KMS-11 (cell line): ENCODE measurements at regions not wholly inside any gene's neighbourhood (a gene's known extent, or its start where the extent isn't known, plus 50 kb on each side); places are given as distances from the start of the nearest gene placed in this dataset.
"Not testable (repeated sequence)": the region's sequence is repeated elsewhere in the genome, so short reads cannot be mapped to it uniquely, and the experiment has no call there.

ENCODE experiments used
- H2AFZ ChIP-seq: fragments of 200-600 bp; sonication (generic); 2 replicates; pipeline ENCODE4 v1.6.1; 2016; ENCODE audit warnings: antibody characterized with exemption, mixed run types, low read depth
- H3K27ac ChIP-seq: fragments of 200-600 bp; sonication (generic); 2 replicates; pipeline ENCODE4 v1.6.1; 2016; ENCODE audit warnings: mild to moderate bottlenecking, mixed run types
- H3K27me3 ChIP-seq: fragments of 200-600 bp; sonication (generic); 2 replicates; pipeline ENCODE4 v1.6.1; 2017; ENCODE audit warnings: mild to moderate bottlenecking, low read depth, mixed run types, moderate library complexity; ENCODE audit not compliant: insufficient read depth
- H3K36me3 ChIP-seq: fragments of 200-600 bp; sonication (generic); 2 replicates; pipeline ENCODE4 v1.6.1; 2017; ENCODE audit warnings: mild to moderate bottlenecking, mixed run types; ENCODE audit not compliant: insufficient read depth
- H3K4me1 ChIP-seq: fragments of 200-600 bp; sonication (generic); 2 replicates; pipeline ENCODE4 v1.6.1; 2016; ENCODE audit warnings: mild to moderate bottlenecking, low read depth, mixed run types; ENCODE audit not compliant: poor library complexity, severe bottlenecking
- H3K4me2 ChIP-seq: fragments of 200-600 bp; sonication (generic); 2 replicates; pipeline ENCODE4 v1.7.0; 2016; ENCODE audit warnings: mild to moderate bottlenecking, mixed run types
- H3K4me3 ChIP-seq: fragments of 200-600 bp; sonication (generic); IDR thresholded peaks from 2 replicates; pipeline ENCODE4 v1.6.1; 2017; ENCODE audit warnings: low read depth, low read length, mixed read lengths; ENCODE audit not compliant: insufficient read depth
- H3K79me2 ChIP-seq: fragments of 200-600 bp; sonication (generic); 2 replicates; pipeline ENCODE4 v1.6.1; 2016; ENCODE audit warnings: low read depth, mixed run types; ENCODE audit not compliant: insufficient read depth
- H3K9ac ChIP-seq: fragments of 200-600 bp; sonication (generic); 2 replicates; pipeline ENCODE4 v1.6.1; 2016; ENCODE audit warnings: mild to moderate bottlenecking, mixed run types
- H4K20me1 ChIP-seq: fragments of 200-600 bp; sonication (generic); 2 replicates; pipeline ENCODE4 v1.6.1; 2016; ENCODE audit warnings: mild to moderate bottlenecking, mixed run types; ENCODE audit not compliant: insufficient read depth
- TF ChIP-seq, protein P1 (sequence below): fragments of 200-600 bp; sonication (generic); conservative IDR thresholded peaks from 2 replicates; pipeline ENCODE4 v1.6.1; 2017; ENCODE audit warnings: low read depth, mild to moderate bottlenecking, antibody characterized with exemption, low read length, moderate library complexity, mixed read lengths

DNA sequence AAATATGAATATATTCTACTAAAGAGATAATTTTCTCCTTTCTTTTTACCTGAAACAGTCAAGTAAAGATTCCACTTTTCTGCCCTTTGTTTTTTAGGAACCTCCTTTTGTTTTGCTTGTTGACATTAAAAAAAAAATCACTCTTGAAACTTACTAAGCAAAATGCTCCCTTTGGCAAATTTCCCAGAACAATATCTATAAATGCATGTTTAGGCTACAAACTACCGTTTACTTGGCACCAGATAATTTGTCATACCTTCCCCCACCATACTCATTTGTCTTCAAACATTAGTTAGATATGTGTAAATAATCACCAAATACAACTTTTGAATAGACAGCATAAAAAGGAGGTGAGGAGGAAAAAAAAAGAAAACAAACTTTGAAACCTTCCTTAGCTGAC, 604.7 kb downstream of the RFPL4B start:
- Histone ChIP-seq H2AFZ (no peak overlapping the region), H3K27me3 (no peaks in the 10 kb centered on the region), H3K4me3 (no peak overlapping the region), H3K27ac (no peak overlapping the region), H3K4me1 (no peaks in the 10 kb centered on the region), H3K36me3 (no peaks in the 10 kb centered on the region), H4K20me1 (no peaks in the 10 kb centered on the region), H3K4me2 (no peak overlapping the region), H3K79me2 (no peaks in the 10 kb centered on the region), H3K9ac (no peak overlapping the region)
- TF ChIP-seq, protein P1, sequence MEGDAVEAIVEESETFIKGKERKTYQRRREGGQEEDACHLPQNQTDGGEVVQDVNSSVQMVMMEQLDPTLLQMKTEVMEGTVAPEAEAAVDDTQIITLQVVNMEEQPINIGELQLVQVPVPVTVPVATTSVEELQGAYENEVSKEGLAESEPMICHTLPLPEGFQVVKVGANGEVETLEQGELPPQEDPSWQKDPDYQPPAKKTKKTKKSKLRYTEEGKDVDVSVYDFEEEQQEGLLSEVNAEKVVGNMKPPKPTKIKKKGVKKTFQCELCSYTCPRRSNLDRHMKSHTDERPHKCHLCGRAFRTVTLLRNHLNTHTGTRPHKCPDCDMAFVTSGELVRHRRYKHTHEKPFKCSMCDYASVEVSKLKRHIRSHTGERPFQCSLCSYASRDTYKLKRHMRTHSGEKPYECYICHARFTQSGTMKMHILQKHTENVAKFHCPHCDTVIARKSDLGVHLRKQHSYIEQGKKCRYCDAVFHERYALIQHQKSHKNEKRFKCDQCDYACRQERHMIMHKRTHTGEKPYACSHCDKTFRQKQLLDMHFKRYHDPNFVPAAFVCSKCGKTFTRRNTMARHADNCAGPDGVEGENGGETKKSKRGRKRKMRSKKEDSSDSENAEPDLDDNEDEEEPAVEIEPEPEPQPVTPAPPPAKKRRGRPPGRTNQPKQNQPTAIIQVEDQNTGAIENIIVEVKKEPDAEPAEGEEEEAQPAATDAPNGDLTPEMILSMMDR: no peak

DNA sequence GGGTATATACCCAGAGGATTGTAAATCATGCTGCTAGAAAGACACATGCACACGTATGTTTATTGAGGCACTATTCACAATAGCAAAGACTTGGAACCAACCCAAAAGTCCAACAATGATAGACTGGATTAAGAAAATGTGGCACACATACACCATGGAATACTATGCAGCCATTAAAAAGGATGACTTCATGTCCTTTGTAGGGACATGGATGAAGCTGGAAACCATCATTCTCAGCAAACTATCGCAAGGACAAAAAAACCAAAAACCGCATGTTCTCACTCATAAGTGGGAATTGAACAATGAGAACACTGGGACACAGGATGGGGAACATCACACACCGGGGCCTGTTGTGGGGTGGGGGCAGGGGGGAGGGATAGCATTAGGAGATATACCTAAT, 608.6 kb downstream of the RFPL4B start:
- not testable (repeated sequence) for H4K20me1 ChIP-seq, H3K27me3 ChIP-seq, H3K4me2 ChIP-seq, H3K9ac ChIP-seq, H3K36me3 ChIP-seq, H2AFZ ChIP-seq, H3K4me1 ChIP-seq, H3K79me2 ChIP-seq, H3K27ac ChIP-seq, H3K4me3 ChIP-seq

DNA sequence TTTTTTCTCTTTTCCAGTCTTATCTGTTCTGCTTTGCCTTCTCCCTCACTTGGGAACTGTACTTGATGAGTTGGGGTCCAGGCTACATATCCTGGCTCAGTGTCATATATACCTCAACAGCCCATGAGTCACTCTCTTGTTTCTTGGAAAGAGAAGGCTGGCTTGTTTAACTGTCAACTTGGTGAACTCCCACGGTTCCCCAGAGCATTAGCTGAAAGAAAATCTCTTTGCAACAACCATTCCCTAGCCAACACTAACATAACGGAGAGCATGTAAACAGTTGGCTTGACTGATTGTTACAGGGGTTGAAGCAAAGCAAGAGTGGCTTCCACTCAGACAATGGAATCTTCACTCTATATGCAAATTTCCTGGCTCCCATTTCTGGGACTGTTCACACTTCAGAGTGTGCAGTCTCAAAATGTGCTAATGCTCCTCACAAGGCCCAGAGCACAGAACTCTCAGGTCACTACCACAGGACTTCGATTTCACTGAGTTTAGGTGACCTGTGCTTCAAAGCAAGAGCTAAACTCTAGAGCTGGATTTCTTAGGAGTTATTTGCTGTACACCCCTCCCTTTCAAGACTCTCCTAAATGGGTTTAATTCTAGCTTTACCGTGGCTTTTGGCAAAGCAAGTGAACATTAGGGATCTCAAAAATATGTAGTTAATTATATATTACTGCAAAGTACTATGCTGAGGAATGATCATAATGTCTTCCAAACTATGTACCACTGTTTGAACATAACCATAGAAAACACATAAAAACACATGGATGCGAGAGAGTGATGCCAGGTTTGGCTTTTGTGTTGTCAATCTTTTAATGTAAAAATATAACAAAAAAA, 609.8 kb downstream of the RFPL4B start:
- TF ChIP-seq, protein P1: no peak
- H3K4me3 ChIP-seq: no peak overlapping the region
- H3K27me3 ChIP-seq: no peaks in the 10 kb centered on the region
- H3K9ac ChIP-seq: no peak overlapping the region
- H2AFZ ChIP-seq: no peak overlapping the region
- no peak overlapping the region for H3K27ac ChIP-seq
- H3K36me3 ChIP-seq: no peaks in the 10 kb centered on the region
- H4K20me1 ChIP-seq: no peaks in the 10 kb centered on the region
- no peaks in the 10 kb centered on the region for H3K4me1 ChIP-seq
- H3K79me2 ChIP-seq: no peaks in the 10 kb centered on the region
- no peak overlapping the region for H3K4me2 ChIP-seq

DNA sequence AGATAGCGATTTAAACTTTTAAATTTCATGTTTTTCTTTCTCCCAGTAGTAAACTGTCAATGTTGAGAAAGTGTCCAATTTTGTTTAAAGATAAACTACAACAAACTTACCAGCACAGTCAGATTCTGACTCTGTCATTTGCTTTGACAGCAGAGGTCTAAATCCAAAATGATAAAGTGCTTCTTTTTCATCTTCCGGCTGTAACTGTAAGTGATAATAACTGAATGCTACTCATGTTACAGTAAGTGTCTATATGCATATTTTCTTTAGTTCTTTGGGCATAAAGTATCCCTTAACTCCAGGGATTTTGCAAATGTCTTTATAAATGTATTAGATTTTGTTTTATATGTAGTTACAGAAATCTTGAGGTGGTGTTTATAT, 610.4 kb downstream of the RFPL4B start:
- no peaks in the 10 kb centered on the region for H4K20me1 ChIP-seq
- no peaks in the 10 kb centered on the region for H3K79me2 ChIP-seq
- no peak overlapping the region for H3K27ac ChIP-seq
- H3K27me3 ChIP-seq: no peaks in the 10 kb centered on the region
- H3K4me3 ChIP-seq: no peak overlapping the region
- no peak overlapping the region for H3K9ac ChIP-seq
- no peak overlapping the region for H2AFZ ChIP-seq
- TF ChIP-seq, protein P1: no peak
- no peaks in the 10 kb centered on the region for H3K36me3 ChIP-seq
- H3K4me2 ChIP-seq: no peak overlapping the region
- H3K4me1 ChIP-seq: no peaks in the 10 kb centered on the region

DNA sequence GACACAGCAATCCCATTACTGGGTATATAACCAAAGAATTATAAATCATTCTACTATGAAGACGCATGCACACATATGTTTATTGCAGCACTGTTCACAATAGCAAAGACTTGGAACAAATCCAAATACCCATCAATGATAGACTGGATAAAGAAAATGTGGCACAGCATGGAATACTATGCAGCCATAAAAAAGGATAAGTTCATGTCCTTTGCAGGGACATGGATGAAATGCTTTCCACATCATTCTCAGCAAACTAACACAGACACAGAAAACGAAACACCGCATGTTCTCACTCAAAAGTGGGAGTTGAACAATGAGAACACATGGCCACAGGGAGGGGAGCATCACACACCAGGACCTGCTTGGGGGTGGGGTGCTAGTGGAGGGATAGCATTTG, 613.0 kb downstream of the RFPL4B start:
- not testable (repeated sequence) for H3K4me2 ChIP-seq, H3K27me3 ChIP-seq, H2AFZ ChIP-seq, H3K4me3 ChIP-seq, H3K79me2 ChIP-seq, H3K27ac ChIP-seq, H4K20me1 ChIP-seq, H3K9ac ChIP-seq, H3K36me3 ChIP-seq, H3K4me1 ChIP-seq
